HG02943 (cell line): ENCODE measurements at regions not wholly inside any gene's neighbourhood (a gene's known extent, or its start where the extent isn't known, plus 50 kb on each side); places are given as distances from the start of the nearest gene placed in this dataset.
"Not testable (repeated sequence)": the region's sequence is repeated elsewhere in the genome, so short reads cannot be mapped to it uniquely, and the experiment has no call there.

Experiments used
- ATAC-seq: cut with Tn5 transposase; IDR thresholded peaks from one replicate; pipeline ENCODE4 v1.9.1; 2021; ENCODE audit warnings: mild to moderate bottlenecking, low read depth, moderate library complexity; ENCODE audit not compliant: unreplicated experiment

GRCh38 chr6:14383393-14384174 lies 266.0 kb downstream of the CD83 start:
- no peak for ATAC-seq

DNA sequence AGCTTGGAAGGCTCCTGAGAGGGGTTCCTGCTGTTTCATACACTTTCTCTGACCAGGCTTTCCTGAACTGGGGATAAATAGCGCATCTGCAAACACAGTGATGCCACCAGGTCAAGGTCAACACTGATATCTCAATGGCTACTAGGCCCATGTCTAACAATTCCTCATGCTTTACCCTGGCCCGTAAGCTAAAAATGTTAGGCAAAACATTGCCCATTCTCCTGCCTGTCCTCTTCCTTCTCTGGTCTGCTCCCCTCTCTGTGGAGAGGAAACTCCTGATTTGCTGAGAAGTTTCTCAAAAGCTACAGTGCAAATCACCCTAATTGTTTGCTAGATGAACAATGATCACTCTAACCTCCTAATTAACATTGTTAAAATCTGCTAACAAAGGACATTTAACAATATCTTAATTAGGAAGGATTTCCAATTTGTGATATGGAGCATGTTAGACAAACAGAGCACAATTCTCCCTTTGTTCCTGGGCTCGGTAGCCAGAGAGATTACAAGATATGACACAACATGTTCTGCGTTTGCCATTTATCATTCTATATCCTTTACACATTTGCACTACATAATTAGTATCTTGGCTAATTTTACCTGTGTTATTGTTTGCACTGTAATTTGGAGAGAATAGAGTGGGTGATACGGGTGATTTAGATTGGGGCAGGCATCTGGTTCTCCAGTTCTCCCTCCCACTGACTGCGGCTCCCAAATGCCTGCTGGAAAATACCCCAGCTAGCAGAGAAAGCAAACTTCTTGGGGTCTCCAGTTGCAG lies 266.8 kb downstream of the CD83 start:
- no peak for ATAC-seq

DNA sequence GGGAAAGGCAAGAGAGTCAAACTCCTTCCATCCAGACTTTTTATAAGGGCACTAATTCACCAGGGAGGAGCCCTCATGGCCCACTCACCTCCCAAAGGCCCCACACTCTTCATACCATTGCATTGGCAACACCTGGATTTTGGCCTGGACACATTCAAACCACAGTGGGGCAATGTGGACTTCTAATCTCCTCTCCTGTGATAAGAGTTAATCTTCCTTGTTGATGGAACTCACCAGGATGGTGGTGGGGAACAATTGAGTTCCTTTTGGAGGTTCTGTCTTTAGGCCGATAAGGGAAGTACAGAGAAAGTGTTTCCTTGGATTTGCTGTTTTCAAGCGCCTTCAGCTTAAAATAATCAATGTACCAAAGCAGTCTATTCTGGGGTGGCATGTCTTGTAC lies 268.7 kb downstream of the CD83 start:
- ATAC-seq = no peak

- no peak for ATAC-seq
Observed at GRCh38 chr6:14386668-14387067, 269.1 kb downstream of the CD83 start.

DNA sequence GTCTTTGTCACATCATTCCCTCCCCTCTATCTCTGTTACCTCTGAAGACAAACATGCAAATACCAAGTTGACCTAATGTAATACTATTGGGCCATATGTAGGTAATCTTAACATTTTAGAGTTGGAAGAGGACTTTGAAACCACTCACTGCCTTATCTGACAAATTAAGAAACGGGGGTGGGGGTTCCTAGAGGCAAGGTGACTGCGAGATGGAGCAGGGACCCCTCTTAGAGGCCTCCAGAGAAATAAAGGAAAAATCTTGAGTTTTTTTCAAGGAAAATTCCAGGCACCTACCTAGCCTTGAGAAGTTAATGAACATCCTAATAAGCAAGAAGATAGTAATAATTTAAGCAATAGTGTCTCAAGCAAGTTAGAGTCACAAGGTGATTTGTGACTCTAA lies 270.8 kb downstream of the CD83 start:
- ATAC-seq = no peak

DNA sequence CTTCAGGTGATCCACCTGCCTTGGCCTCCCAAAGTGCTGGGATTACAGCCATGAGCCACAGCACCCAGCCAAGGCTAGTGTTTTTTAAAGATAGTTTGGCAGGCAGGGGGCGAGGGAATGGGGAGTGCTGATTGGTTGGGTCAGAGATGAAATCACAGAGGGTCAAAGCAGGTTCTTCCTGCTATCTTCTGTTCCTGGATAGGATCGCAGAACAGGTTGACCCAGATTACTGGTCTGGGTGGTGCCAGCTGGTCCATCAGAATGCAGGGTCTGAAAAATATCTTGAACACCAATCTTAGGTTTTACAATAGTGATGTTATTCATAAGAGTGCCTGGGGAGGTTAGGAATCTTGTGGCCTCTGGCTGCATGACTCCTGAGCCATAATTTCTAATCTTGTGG lies 272.2 kb downstream of the CD83 start:
- ATAC-seq = not testable (repeated sequence)

DNA sequence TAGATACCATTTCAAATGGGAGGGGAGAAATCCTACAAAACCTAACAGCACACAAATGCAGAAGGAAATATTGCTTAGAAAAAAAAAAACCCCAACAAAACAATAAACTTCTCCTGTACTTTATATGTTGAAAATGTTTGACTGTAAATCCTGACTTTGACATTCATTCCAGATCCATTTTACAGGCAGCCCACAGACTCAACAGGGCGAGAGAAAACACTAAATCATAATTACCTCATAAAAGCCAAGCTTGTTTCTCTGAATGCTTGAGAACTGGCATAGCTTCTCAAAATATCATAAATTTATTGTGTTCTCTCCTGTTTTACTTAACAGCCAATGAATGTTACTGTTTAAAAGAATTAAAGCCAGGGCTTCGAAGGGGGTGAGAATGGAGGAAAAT lies 273.2 kb downstream of the CD83 start:
- ATAC-seq = no peak

- ATAC-seq = no peak
Observed at GRCh38 chr6:14393910-14394309, 276.3 kb downstream of the CD83 start.

DNA sequence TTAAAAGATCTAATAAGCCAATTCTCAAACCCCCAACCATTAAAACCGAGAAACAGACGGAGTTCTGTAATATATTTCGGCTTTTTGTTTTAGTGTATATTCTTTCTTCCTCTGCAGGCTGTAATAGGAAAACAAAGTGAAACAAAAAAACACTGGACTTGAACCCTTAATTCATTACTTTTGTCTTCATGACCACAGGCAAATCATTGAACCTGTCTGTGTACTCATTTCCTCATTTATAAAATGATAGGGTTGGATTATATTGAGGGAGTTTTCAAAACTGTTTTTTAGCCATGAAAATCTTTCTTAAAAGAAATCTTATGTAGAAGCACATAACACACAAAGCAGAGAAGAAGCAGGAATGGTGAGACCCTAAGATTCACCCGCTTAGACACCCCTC lies 278.8 kb downstream of the CD83 start:
- ATAC-seq = no peak

DNA sequence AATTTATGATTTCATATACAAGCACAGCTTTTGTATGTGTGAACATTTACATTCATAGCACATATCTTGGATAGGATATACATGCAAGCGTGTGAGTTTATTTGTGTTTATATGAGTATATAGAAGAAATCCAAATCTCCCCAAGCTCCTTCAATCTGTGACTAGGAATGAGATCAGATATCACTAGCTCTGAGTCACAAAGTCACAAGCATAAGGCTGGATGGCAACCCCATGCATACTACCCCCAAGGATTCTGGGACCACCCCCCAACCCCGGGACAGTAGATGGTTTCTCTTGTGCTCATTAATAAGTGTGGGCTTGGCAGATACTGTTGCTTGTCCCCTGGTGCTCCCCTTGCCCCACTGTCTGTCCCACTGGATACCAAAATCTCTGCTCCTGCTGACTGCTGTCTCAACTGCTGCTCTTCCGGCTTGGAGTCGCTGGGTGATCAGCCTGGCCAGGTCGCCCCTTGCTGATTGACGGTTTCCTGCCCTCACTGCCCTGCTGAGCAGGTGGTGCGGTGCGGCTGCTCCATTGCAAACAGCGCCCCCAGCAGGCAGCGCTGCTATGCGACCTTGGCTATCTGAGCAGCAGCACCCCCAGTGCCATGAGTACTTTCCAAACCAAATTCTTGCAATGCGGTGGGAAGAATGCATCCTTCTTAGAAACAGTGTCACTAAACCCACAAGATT lies 279.4 kb downstream of the CD83 start:
- ATAC-seq = no peak

- ATAC-seq = no peak
Observed at GRCh38 chr6:14397518-14397901, 279.9 kb downstream of the CD83 start.

DNA sequence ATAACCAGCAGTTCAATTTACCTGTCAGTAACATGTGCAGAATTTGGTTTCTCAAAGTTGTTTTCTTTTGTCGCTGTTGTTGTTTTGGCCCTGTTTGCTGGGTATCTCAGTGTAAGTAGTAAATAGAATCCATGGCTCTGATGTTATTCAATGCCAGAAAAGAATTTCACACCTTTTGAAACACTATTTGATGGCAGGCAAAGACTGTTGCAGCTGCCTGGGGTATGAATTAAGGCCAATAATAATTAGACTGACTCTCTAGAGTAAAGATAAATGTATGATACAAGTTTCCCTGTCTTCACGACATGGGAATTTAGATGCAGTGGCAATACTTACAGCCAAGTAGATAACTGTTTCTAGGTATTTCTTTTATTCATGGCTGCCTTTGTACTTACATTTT lies 281.4 kb downstream of the CD83 start:
- no peak for ATAC-seq

DNA sequence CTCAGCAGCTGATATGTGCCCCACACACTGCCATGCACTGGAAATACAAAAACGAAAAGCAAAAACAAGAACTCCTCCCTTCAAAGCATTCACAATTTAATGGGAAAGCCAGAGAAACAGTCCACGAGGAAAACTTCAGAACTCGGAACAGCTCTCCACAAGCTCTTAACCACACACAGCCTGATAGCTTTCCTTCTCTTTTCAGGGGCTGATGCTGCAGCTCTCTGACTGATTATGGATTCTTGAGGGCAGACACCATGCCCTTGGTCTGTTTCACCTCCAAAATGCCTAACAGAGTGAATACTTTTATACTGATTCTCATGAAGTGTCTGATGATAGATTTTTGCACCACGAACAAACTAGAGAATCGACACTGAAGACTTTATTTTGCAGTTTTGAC lies 282.1 kb downstream of the CD83 start:
- no peak for ATAC-seq

DNA sequence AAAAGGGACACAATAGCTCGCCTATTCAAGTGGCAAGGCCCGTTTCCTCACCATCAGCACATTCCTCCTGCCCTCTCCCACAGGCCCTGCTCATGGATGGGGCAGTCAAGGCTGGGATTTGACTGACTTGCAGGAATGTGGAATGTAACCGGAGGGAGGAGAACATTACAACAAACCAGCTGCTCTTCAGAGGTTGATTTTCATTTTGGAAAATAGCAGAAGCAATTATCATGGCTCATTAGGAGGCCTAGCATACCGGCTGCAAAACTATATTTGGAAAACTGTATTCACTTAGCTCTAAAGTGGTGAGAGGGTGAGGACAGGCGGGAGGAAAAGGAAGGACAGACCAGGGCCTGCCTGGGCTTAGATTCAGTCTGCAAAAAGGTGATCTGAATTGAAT lies 283.7 kb downstream of the CD83 start:
- no peak for ATAC-seq

- no peak for ATAC-seq
Observed at GRCh38 chr6:14406614-14407331, 289.2 kb downstream of the CD83 start.

DNA sequence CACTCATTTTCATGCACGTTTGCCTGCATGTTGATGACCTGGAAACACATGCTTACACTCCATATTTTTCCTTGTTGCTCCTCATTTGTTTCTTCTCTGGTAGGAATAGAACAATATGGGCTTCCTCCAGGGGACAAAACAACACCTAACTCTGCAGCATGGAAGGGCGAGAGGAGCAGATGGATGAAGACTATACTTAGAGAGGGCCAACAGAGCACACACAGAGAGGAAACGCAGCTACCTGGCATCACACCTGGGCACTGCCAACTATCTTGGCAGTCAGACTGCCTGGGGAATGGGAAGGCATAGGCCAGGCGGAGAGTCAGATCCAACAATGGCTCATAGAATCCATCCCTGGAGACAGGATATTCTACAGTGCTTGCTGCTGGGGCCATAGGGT lies 290.9 kb downstream of the CD83 start:
- ATAC-seq = no peak

DNA sequence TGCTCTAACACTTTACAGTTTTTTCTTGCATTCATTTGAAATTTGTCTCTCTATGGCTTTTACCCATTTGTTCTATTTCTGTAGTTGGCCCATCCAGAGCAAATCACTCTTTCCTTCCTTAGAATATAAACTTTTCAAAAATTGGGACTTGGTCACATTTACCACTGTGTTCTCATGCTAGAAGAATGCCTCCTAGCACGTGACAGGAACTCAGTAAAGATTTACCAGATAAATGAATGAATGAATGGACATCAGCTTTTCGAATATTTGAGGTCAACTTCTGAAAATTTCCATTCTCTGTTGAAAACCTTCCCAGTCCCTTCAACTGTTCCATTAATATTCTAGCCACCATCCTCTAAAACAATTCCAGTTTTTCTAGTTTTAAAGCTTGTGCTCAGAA lies 294.5 kb downstream of the CD83 start:
- ATAC-seq = no peak

GRCh38 chr6:14415452-14415851 lies 297.9 kb downstream of the CD83 start:
- ATAC-seq = no peak

DNA sequence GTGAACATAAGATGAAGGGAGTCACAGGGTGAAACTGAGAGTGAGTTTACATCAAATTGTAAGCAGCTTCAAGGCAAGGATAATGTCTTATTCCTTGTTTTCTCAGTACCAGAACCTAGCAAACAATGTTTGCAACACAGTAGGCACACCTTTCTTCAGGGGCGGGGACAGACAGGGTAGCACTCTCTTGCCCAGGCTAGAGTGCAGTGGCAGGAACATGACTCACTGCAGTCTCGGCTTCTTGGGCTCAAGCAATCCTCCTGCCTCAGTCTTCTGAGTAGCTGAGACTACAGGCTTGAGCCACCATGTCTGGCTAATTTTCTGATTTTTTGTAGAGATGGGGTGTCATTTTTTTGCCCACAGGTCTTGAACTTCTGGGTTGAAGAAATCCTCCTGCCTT lies 299.8 kb downstream of the CD83 start:
- ATAC-seq = no peak

- ATAC-seq = not testable (repeated sequence)
Observed at GRCh38 chr6:14419224-14419623, 301.7 kb downstream of the CD83 start.

- no peak for ATAC-seq
Observed at GRCh38 chr6:14422061-14422460, 304.5 kb downstream of the CD83 start.
